ENCODE measurements at regions not wholly inside any gene's neighbourhood (a gene's known extent, or its start where the extent isn't known, plus 50 kb on each side); places are given as distances from the start of the nearest gene placed in this dataset.

GRCh38 chr2:66822186-66822585, 387.3 kb downstream of the MEIS1 start:
- Histone ChIP-seq H3K23me2 (ENCODE audit: insufficient read length, low read depth, low read length, poor library complexity, severe bottlenecking) (no peaks in the 10 kb centered on the region), H2AFZ (ENCODE audit: low read length) (no peak overlapping the region), H2AK5ac (ENCODE audit: insufficient read length, low read length) (no peak overlapping the region), H3K18ac (ENCODE audit: insufficient read length, low read depth, low read length) (no peak overlapping the region), H3K27me3 (ENCODE audit: insufficient read depth, low read length) (no peaks in the 10 kb centered on the region; the same call in 1 of the 2 replicates), H2BK120ac (ENCODE audit: low read depth, low read length, poor library complexity, severe bottlenecking) (no peak overlapping the region), H3K9ac (ENCODE audit: extremely low read depth, insufficient read length, low read length) (no peak overlapping the region), H4K8ac (replicated peaks; ENCODE audit: insufficient read length, low read depth, low read length) (no peak overlapping the region), H3K79me2 (ENCODE audit: insufficient read depth, low read length) (no peaks in the 10 kb centered on the region), H3K9me3 (ENCODE audit: control insufficient read depth, low read depth, low read length) (no peaks in the 10 kb centered on the region), H4K91ac (ENCODE audit: insufficient read length, low read depth, low read length) (no peak overlapping the region), H3K27ac (ENCODE audit: insufficient read length, low read depth, low read length) (no peak overlapping the region), H2BK15ac (ENCODE audit: low read depth, low read length) (no peak overlapping the region), H3K56ac (ENCODE audit: insufficient read length, low read depth, low read length) (no peak overlapping the region), H2BK20ac (ENCODE audit: low read depth, low read length, poor library complexity, severe bottlenecking) (no peak overlapping the region), H3K14ac (ENCODE audit: insufficient read depth, low read length) (no peak overlapping the region), H4K20me1 (ENCODE audit: control insufficient read depth, insufficient read depth, insufficient read length) (no peaks in the 10 kb centered on the region), H3K4ac (ENCODE audit: low read depth, low read length) (no peak overlapping the region), H3K4me2 (ENCODE audit: insufficient read depth, insufficient read length, low read length) (no peak overlapping the region), H3K4me1 (ENCODE audit: insufficient read depth, low read length) (no peaks in the 10 kb centered on the region), H3K23ac (ENCODE audit: insufficient read length, low read depth, low read length) (no peak overlapping the region), H2BK12ac (ENCODE audit: insufficient read length, low read depth, low read length) (no peak overlapping the region), H3K79me1 (ENCODE audit: insufficient read depth, low read depth, low read length, poor library complexity, severe bottlenecking) (no peaks in the 10 kb centered on the region), H4K5ac (ENCODE audit: insufficient read length, low read depth, low read length) (no peak overlapping the region), H2BK5ac (ENCODE audit: insufficient read length, low read length) (no peak overlapping the region), H3T11ph (ENCODE audit: low read length) (no peak overlapping the region)
- Mint-ChIP-seq H3K9me3 (peaks cover 12% of the 10 kb centered on the region in 2 experiments; a peak in 3 of 5 replicates), H3K4me3 (no peak overlapping the region), H3K27me3 (ENCODE audit: low read depth) (no peaks in the 10 kb centered on the region), H3K36me3 (ENCODE audit: insufficient read depth in 1 of 3, low read depth in 3 of 3) (peaks cover 0 to 18% (median 0%) of the 10 kb centered on the region in 3 experiments; a peak in 3 of 7 replicates), H3K27ac (no peak overlapping the region), H3K4me1 (no peaks in the 10 kb centered on the region)
- no CpG with 5 or more reads among the region's 6 CpGs for WGBS (ENCODE audit: extremely low coverage, insufficient read length, low lambda C conversion rate)
- no peak for TF ChIP-seq CTCF (conservative IDR thresholded peaks at IDR 0.05)
- no peak for DNase-seq

Measured in H9 (cell line).